HEK293 (cell line): ENCODE measurements at regions not wholly inside any gene's neighbourhood (a gene's known extent, or its start where the extent isn't known, plus 50 kb on each side); places are given as distances from the start of the nearest gene placed in this dataset.

Experiments used
- CTCF ChIA-PET: fragments of 350-600 bp; formaldehyde crosslinking; extraction: SDS; loops from one replicate; lab custom pipeline; 2021; ENCODE audit warnings: antibody characterized with exemption; lab: Yijun Ruan, JAX
- POLR2A ChIA-PET: fragments of 300-600 bp; formaldehyde crosslinking; extraction: SDS; loops from one replicate; lab custom pipeline; 2020; ENCODE audit warnings: antibody characterized with exemption, inconsistent platforms; lab: Yijun Ruan, JAX
- H3K27ac ChIP-seq: fragments of 200-500 bp; sonication (Bioruptor generic); 2 replicates; pipeline ENCODE4 v1.5.1; 2014; ENCODE audit warnings: low read depth, low read length, control low read depth, inconsistent platforms; ENCODE audit errors: extremely low read depth
- H3K36me3 ChIP-seq, 2 experiments: fragments of 200-500 bp in 1 of 2; sonication (Bioruptor generic) in 1 of 2; 1 replicate in 1 of 2; 2 replicates in 1 of 2; pipeline ENCODE4 v1.5.1; 2014 to 2017; ENCODE audit warnings: inconsistent platforms in 2 of 2, low read length in 2 of 2; ENCODE audit not compliant: control insufficient read depth in 2 of 2, insufficient read depth in 1 of 2
- H3K4me1 ChIP-seq: fragments of 200-500 bp; sonication (Bioruptor generic); 2 replicates; pipeline ENCODE4 v1.5.1; 2014; ENCODE audit warnings: mild to moderate bottlenecking, low read length, inconsistent platforms; ENCODE audit not compliant: control insufficient read depth, insufficient read depth
- H3K4me3 ChIP-seq: 2 replicates; pipeline ENCODE4 v1.5.1; 2011; ENCODE audit warnings: low read depth, mild to moderate bottlenecking, control low read depth, low read length, moderate library complexity
- H3K9me3 ChIP-seq: fragments of 200-500 bp; sonication (Bioruptor generic); 2 replicates; pipeline ENCODE4 v1.5.1; 2014; ENCODE audit warnings: low read depth, low read length, inconsistent platforms; ENCODE audit not compliant: control insufficient read depth, insufficient read depth
- AEBP2 ChIP-seq: fragments of 450-650 bp; formaldehyde crosslinking; IDR thresholded peaks from 2 replicates; pipeline ENCODE4 v1.5.1; 2016; ENCODE audit warnings: missing biosample characterization, missing genetic modification characterization, borderline replicate concordance
- PRDM1 ChIP-seq: fragments of 450-650 bp; formaldehyde crosslinking; IDR thresholded peaks from 2 replicates; pipeline ENCODE4; 2016; ENCODE audit warnings: missing biosample characterization, missing genetic modification characterization
- PRDM10 ChIP-seq: fragments of 450-650 bp; formaldehyde crosslinking; IDR thresholded peaks from 2 replicates; pipeline ENCODE4 v1.5.1; 2016; ENCODE audit warnings: missing biosample characterization, missing genetic modification characterization
- SETDB1 ChIP-seq: IDR thresholded peaks from one replicate; pipeline ENCODE4 v1.6.1; 2017; ENCODE audit warnings: mild to moderate bottlenecking, low read length, moderate library complexity, mixed read lengths; ENCODE audit not compliant: insufficient read length
- YY1 ChIP-seq: fragments of 450-650 bp; formaldehyde crosslinking; IDR thresholded peaks from 2 replicates; pipeline ENCODE4 v1.5.1; 2018; ENCODE audit warnings: missing biosample characterization, missing genetic modification characterization
- ZBTB10 ChIP-seq: fragments of 450-650 bp; formaldehyde crosslinking; IDR thresholded peaks from 2 replicates; pipeline ENCODE4 v1.5.1; 2016; ENCODE audit warnings: missing biosample characterization, missing genetic modification characterization
- ZBTB44 ChIP-seq: fragments of 450-650 bp; IDR thresholded peaks from 2 replicates; pipeline ENCODE4 v1.5.1; 2018; ENCODE audit warnings: missing biosample characterization, mild to moderate bottlenecking, missing genetic modification characterization
- ZBTB48 ChIP-seq: fragments of 450-650 bp; formaldehyde crosslinking; IDR thresholded peaks from 2 replicates; pipeline ENCODE4 v1.5.1; 2016; ENCODE audit warnings: missing biosample characterization, missing genetic modification characterization
- ZFP41 ChIP-seq: fragments of 450-650 bp; formaldehyde crosslinking; IDR thresholded peaks from 2 replicates; pipeline ENCODE4 v1.5.1; 2016; ENCODE audit warnings: missing biosample characterization, missing genetic modification characterization, borderline replicate concordance
- ZFP69B ChIP-seq: fragments of 450-650 bp; formaldehyde crosslinking; IDR thresholded peaks from 2 replicates; pipeline ENCODE4 v1.5.1; 2016; ENCODE audit warnings: missing biosample characterization, missing genetic modification characterization
- ZNF138 ChIP-seq: fragments of 450-650 bp; formaldehyde crosslinking; IDR thresholded peaks from 2 replicates; pipeline ENCODE4 v1.5.1; 2016; ENCODE audit warnings: missing biosample characterization, missing genetic modification characterization, borderline replicate concordance
- ZNF280C ChIP-seq: fragments of 450-650 bp; formaldehyde crosslinking; IDR thresholded peaks from 2 replicates; pipeline ENCODE4 v1.5.1; 2016; ENCODE audit warnings: missing biosample characterization, missing genetic modification characterization
- ZNF366 ChIP-seq: fragments of 450-650 bp; formaldehyde crosslinking; conservative IDR thresholded peaks from 2 replicates; pipeline ENCODE4 v1.5.1; 2016; ENCODE audit warnings: missing biosample characterization, missing genetic modification characterization
- ZNF416 ChIP-seq: fragments of 450-650 bp; formaldehyde crosslinking; IDR thresholded peaks from 2 replicates; pipeline ENCODE4 v1.5.1; 2016; ENCODE audit warnings: missing biosample characterization, missing genetic modification characterization
- ZNF555 ChIP-seq: fragments of 450-650 bp; formaldehyde crosslinking; conservative IDR thresholded peaks from 2 replicates; pipeline ENCODE4 v1.5.1; 2017; ENCODE audit warnings: missing biosample characterization, mild to moderate bottlenecking, missing genetic modification characterization, inconsistent platforms
- ZNF558 ChIP-seq: fragments of 450-650 bp; formaldehyde crosslinking; IDR thresholded peaks from 2 replicates; pipeline ENCODE4 v1.5.1; 2016; ENCODE audit warnings: missing biosample characterization, missing genetic modification characterization
- ZNF610 ChIP-seq: fragments of 450-650 bp; formaldehyde crosslinking; IDR thresholded peaks from 2 replicates; pipeline ENCODE4 v1.5.1; 2016; ENCODE audit warnings: missing biosample characterization, missing genetic modification characterization, borderline replicate concordance
- ZNF677 ChIP-seq: fragments of 450-650 bp; IDR thresholded peaks from 2 replicates; pipeline ENCODE4 v1.5.0; 2018; ENCODE audit warnings: missing biosample characterization, mild to moderate bottlenecking, missing genetic modification characterization, moderate library complexity
- ZNF791 ChIP-seq: fragments of 450-650 bp; formaldehyde crosslinking; IDR thresholded peaks from 2 replicates; pipeline ENCODE4 v1.5.1; 2016; ENCODE audit warnings: missing biosample characterization, missing genetic modification characterization
- ZSCAN30 ChIP-seq: fragments of 450-650 bp; IDR thresholded peaks from 2 replicates; pipeline ENCODE4 v1.5.1; 2018; ENCODE audit warnings: missing biosample characterization, mild to moderate bottlenecking, missing genetic modification characterization, moderate library complexity
- ZSCAN4 ChIP-seq: fragments of 450-650 bp; formaldehyde crosslinking; IDR thresholded peaks from 2 replicates; pipeline ENCODE4 v1.5.1; 2017; ENCODE audit warnings: missing biosample characterization, missing genetic modification characterization

GRCh38 chr12:67425394-67425793 is 156.2 kb downstream of the CAND1 start:
- H3K4me3 ChIP-seq: no peak overlapping the region
- no peak overlapping the region; the same call in 1 of the 2 replicates for H3K27ac ChIP-seq
- H3K9me3 ChIP-seq: no peaks in the 10 kb centered on the region
- ChIA-PET POLR2A (interaction anchor here (1.4 kb wide), 1 partner anchor 156 kb away, joined by 4 read pairs; the partner anchor contains the start of gene CAND1), CTCF (interaction anchor here (0.6 to 2.3 kb wide), 2 partner anchors 9 to 15 kb away, joined by 3 to 8 read pairs; no protein-coding TSS in a partner anchor)
- H3K4me1 ChIP-seq: peaks cover 25% of the 10 kb centered on the region
- H3K36me3 ChIP-seq: no peaks in the 10 kb centered on the region
- TF ChIP-seq ZNF280C: no peak
- no peak for TF ChIP-seq YY1
- TF ChIP-seq ZNF555 (tag by site-specific recombination): no peak
- TF ChIP-seq ZBTB10: no peak
- no peak for TF ChIP-seq ZBTB48 (tag by site-specific recombination)
- no peak for TF ChIP-seq ZNF138 (tag by site-specific recombination)
- no peak for TF ChIP-seq ZBTB44 (tag by site-specific recombination)
- TF ChIP-seq AEBP2 (tag by site-specific recombination): no peak

GRCh38 chr12:67426067-67426466 is 156.9 kb downstream of the CAND1 start:
- Histone ChIP-seq H3K4me3 (no peak overlapping the region), H3K4me1 (peaks cover 22% of the 10 kb centered on the region), H3K27ac (no peak overlapping the region; the same call in 1 of the 2 replicates), H3K9me3 (no peaks in the 10 kb centered on the region), H3K36me3 (no peaks in the 10 kb centered on the region)
- CTCF ChIA-PET: interaction anchor here (0.6 to 2.3 kb wide), 3 partner anchors 10 to 555 kb away, joined by 3 to 8 read pairs (median 5); no protein-coding TSS in a partner anchor
- POLR2A ChIA-PET: interaction anchor here (1.4 kb wide), 1 partner anchor 157 kb away, joined by 4 read pairs; the partner anchor contains the start of gene CAND1
- TF ChIP-seq ZNF558 (no peak), ZNF610 (0 out of 2 replicates have a peak, but pooled peaks have one; percentile 29), ZNF791 (tag by site-specific recombination) (no peak), ZBTB48 (tag by site-specific recombination) (no peak), ZFP69B (tag by site-specific recombination) (no peak), ZSCAN4 (tag by site-specific recombination) (no peak), PRDM10 (tag by site-specific recombination) (peak; percentile 29; the same call in 1 of the 2 replicates), ZFP41 (no peak), ZNF366 (tag by site-specific recombination) (peak; percentile 42; the same call in 1 of the 2 replicates), ZNF416 (tag by site-specific recombination) (no peak), PRDM1 (tag by site-specific recombination) (no peak), SETDB1 (peak; percentile 10), ZSCAN30 (tag by site-specific recombination) (peak; percentile 60; the same call in 1 of the 2 replicates), ZNF677 (tag by site-specific recombination) (no peak)
